TTC549 (cell line): ENCODE measurements at regions not wholly inside any gene's neighbourhood (a gene's known extent, or its start where the extent isn't known, plus 50 kb on each side); places are given as distances from the start of the nearest gene placed in this dataset.

Experiments used
- FAIRE-seq: peaks from 2 replicates; lab custom pipeline; 2012; peaks lifted over from hg19 to GRCh38; lab: Jason Lieb, UNC

DNA sequence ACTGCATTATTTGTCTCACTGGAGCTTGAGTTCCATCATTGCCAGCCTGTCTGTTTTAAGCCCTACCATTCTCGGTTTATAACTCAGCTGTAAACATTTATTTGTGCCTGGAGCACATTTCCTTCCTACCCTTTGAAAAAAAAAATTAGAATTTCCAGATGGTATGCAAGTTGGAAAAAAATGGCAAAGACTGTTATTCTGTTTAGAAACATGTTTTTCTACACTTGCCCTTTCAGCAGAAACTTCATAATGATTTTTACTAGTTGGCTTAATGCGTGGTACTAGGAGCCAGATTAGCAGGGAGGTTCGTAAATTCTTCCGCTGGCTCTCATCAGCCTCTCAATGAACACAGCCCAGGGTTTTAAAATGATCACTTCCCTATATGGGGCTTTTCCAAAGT lies 238.8 kb upstream of the WWC1 start:
- no peak for FAIRE-seq

DNA sequence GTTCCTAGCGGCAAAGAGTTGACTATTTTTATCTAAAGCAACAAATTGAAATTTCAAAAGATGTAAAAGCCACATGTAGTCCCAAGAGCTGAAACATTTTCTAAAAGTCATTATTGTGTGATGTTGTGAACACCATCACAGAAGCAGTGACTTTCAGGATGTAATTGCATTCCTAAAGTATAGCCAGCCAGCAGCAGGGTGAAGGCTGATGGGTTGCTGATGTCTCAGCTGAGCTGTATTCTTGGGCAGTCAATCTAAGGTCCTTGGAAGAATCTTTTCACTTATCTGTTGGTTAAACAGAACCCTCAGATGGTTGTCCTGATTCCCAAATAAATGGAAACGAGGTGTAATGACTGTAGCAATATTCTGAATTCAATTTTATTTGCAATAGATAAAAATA lies 237.4 kb upstream of the WWC1 start:
- no peak for FAIRE-seq

DNA sequence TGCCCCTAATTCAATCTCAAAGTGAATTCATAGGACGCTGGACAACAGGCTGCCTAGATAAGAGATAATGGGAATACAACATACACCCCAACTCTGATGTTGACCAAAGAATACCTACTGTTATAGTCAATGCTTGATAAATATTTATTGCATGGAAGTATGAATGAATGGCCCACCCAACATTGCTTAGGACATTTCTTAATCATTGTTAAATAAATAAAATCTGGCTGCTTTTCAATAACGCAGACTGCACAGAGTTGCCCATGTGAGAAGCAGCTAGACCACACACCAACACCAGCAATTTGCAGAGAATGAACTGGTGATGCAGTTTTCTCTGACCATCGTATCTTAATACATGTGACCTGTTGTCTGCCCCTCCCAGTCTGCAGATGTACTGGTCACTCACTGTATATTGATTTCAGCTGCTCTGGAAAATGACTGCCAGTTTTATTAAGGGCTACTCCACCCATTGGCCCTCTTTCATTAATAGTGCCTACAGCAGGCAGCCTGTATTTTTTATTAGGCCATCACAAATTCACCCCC lies 236.2 kb upstream of the WWC1 start:
- no peak for FAIRE-seq

DNA sequence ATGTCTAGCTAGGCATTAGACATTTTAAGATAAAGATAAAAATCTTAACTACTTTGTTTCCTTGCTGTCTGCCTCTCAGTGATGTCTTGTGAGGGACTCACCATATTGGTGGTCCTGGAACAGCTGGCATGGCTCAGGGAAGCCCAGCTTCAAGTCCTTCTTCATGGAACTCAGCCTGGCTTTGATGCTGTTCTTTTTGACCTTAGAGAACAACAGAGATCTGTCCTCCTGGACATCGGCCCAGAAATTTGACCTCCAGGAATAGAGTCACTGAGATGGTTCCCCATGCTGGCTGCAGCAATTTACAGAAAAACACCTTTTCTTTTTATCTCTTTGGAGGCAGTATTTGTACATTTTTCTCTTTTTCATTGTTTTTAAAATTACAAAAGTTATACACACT lies 235.5 kb upstream of the WWC1 start:
- FAIRE-seq = no peak

DNA sequence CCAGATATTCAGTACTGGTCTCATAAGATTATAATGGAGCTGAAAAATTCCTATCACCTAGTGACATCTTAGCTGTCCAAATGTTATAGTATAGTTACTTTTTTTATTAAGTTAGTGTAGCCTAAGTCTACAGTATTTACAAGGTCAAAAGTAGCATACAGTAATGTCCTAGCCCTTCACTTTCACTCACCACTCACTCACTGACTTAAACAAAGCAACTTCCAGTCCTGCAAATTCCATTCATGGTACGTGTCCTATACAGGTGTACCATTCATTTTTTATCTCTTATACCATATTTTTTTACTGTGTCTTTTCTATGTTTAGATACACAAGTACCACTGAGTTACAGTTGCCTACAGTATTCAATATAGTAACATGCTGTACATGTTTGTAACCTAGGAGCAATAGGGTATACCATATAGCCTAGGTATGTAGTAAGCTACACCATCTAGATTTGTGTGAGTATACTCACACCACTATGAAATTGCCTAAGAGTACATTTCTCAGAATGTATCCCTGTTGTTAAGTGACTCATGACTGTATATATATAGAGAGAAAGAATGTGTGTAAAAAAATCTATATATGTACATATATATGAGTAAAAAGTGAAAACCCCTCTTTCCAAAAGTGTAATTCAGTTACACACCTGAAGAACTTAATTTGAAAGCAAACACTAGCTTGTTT lies 234.8 kb upstream of the WWC1 start:
- no peak for FAIRE-seq

DNA sequence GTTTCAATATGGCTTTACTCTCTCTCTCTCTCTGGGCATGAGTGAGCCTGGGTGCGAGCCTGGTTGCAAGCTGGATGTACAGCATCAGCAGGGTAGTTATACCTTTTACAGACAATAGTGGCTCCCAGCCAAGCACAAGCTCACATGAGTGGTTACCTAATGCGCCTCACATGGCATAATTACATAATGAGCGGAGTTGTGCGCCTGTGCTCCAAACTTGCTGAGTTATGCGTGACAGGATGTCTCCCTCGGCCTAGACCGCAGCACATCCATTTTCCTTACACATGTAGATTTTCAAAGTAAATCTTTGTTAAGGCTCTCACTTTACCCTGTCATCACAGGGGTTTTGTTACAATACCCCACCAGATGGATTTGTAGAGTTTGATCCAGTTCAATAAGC lies 233.5 kb upstream of the WWC1 start:
- no peak for FAIRE-seq

DNA sequence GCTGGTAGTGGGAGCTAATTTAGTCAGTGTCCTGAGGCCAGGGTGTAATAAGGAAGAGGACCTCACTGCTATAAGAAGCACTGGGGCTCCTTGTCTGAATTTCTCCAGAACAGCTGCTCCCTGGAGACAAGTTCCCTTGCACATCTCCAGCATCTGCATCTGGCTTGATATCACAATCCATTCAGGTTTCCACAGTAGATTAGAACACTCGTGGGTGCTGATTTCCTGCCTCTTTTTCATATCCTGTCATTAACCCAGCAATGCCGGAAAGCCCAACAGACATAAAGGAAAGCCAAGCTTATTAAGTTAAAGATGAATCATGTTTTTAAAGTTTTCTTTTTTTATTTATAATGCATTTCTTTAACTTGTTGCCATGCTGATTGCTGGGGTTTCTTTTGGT lies 232.3 kb upstream of the WWC1 start:
- no peak for FAIRE-seq

DNA sequence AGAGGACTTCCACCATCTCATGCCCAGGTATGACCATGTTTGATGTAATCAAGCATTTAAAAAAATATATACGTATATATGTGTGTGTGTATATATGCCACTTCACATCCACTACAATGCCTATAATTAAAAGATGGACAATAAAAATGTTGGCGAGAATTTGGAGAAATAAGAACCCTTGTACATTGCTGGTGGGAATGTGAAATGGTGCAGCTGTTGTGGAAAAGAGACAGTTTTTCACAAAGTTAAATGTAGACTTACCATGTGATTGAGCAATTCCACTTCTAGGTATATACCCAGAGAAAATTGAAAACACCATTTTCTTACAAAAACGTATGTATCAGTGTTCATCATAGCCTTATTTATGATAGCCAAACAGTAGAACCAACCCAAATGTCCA lies 229.2 kb upstream of the WWC1 start:
- no peak for FAIRE-seq

DNA sequence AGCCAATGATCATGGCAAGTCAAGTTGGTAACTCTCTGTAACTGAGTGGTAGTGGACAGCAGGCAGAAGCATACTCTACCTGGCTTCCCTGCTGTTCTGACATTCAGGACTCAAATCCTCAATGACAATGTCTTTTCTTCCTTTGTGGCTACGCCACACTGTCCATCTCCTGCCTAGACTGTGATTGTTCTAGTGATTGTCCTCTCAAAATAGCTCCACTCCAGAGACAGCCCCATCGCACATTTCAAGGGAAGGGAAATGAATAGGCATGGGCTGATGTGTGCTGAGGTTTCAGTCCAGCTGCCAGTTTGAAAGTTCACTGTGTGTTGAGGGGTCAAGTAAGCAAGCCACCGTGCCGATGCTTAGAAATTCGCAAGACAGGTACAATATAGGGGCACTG lies 227.0 kb upstream of the WWC1 start:
- FAIRE-seq = no peak

DNA sequence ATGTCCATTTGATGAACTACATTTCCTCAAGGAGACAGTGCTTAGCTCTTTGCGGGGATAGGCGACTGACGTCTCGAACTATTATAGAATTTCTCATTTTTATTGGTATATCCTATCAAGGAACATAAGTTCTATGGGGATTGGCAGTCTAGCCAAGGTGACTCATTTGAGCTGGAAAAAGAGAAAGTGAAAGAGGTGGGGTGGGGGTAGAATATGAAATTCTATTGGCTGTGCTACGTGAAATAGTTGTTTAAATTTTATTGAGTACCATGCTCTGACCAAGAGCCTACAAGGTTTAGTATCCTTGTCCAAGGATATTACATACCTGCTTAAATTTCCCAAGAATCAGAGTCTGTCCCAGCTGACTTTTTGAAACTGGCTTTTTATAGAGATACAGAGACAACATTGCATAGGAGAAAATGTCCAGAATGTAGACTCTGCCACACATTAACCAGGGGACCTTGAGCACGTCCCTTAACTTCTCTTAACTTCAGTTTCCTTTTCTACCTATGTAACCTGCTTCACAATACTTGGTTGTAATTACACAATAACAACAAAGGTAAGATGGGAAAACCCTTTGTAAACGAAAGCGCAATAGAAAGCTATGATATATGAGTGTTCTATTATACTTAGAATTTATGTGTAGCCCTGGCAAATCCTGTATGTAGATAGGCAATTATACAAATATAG lies 226.4 kb upstream of the WWC1 start:
- FAIRE-seq = no peak

DNA sequence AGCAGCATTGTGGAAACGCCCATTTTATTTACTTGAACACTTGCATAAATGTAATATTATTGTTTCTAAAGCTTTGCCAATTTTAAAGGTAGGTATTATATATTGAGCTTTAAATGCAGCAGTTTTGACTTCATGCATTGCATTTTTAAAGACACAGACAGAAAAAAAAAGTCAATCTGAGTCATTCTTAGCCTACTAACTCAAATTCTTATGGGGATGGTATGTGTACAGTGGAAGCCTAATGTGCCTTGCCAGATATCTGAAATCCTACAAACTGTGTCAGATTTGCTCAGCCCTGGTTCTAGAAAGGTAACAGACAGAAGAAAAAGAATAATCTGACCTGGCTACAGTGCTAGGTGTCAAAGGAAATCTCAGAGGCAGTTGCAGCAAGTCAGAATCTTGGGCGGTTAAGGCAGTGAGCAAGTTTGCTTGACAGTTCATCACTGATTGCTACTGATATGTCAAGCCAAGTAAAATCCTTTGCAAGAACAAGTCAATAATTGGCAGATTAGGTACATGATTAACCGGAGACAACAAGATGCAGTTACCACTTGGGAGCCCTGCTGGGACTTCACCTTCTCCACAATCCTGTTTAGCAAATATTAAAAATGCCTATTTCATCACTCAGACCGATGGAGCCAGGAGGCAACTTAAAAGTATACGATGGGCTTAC lies 224.8 kb upstream of the WWC1 start:
- FAIRE-seq = no peak

DNA sequence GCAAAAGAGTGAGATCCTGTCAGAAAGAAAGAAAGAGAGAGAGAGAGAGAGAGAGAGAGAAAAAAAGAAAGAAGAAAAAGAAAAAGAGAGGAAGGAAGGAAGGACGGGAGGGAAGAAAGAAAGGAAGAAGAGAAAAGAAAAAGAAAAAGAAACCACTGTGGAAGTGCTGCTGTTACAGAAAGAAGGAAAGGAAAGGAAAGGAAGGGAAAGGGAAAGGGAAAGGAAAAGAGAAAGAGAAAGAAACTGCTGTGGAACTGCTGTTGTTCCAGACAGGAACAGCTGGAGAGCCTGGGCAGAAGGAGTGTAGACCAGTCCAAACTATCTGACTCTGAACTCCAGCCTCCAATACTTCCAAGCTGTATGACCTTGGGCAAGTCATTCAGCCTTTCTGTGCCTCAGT lies 220.7 kb upstream of the WWC1 start:
- FAIRE-seq = no peak

DNA sequence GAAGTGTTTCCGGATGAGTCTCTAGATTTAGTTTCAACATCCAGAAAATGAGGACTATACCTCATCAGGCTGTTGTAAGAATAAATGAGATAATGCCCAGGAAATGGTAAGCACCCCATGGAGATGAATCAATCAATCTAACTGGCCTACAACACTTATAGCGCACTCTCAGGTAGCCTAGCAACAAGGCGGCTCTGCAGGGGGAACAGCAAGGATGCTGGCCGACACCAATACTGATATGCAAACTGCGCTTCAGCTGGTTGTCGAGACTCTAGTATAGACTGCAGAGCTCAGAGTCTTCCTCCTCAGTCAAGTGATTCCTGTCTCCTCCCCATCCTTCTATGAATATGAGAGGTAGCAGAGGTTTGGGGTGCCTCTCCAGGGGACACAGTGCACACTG lies 218.8 kb upstream of the WWC1 start:
- FAIRE-seq = no peak

DNA sequence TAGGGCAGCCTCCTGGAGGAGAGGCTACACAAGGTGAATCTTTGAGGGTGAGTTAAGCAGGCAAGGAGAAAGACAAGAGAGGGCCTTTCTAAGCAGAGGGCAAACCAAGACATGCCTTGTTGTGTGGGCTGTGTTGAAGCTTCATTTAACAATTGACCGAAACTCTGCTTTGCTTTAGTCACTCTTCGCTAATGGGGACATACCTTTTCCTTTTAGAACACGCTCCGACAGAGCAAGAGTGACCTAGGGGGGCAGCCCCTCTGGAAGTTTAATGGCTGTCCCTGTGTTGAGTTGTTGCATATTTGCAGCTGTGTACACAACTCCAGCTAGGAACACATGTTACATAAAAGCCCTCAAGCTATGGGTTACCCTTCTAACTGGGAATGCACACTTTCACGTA lies 218.1 kb upstream of the WWC1 start:
- no peak for FAIRE-seq

DNA sequence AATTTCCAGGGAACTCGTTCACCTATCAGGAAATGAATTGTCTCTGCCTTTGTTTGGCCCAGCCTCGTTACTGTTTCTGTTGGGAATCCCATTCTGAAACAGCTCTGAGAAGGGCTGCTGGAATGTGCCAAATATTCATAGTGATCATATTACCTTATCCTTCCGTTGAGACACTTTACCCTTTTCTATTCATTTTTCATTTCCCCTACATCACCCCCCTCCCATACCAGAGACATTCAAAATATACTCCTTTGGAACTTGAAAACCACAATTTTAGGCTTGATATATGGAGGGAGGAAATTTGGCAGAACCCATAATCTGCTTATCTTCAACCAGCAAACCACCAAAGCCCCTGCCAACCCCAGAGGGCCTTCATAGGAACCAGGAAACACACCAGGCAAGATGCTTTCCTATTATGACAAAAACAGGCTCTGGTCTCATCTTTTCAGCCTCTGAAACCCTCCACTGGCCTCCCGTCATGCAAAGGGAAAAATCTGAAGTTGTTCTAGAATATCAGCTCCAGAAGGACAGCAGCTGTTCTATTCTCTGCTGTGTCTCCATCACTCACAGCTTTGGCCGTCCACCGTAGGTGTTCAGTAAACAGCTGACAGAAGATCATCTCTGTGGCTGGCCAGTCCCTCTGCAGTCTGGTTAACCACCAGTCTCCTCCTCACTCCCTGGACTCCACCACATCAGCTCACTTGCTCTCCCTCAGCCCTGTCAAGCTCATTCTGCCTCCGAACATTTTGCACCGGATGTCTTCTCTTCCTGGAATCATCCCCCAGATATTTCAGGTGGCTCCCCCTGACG lies 217.2 kb upstream of the WWC1 start:
- no peak for FAIRE-seq

DNA sequence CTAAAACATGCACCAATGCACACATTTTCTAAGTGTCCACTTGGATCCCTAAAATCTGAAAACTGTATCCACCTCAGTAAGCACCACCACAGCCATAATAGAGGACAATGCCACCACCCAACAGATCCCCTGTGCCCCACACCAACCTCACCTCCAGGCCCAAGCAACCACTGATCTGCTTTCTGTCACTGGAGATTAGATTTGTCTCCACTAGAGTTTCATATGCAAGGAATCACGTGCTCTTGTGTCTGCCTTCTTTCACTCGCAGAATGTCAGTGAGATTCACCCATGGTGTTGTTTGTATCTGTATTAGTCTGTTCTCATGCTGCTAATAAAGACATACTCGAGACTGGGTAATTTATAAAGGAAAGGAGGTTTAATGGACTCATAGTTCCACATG lies 216.1 kb upstream of the WWC1 start:
- no peak for FAIRE-seq

DNA sequence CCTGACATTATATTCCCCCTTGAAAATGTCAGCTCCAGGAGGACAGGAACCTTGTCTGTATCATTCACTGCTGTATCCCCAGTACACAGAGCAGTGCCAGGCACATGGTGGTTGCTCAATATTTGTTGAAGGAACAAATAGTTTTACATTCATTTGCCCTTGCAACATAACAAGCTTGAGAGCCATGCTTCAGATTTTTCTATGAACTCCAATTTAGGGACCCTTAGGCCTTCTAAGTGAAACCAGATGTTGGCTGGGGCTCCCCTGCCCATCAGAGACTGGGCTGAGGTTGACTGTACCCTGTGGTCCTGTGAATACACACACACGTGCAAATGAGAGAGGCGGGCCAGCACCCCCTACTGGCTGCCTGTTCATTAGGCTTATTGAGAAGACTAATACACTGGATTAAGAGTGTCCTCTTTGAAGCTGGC lies 214.9 kb upstream of the WWC1 start:
- no peak for FAIRE-seq

DNA sequence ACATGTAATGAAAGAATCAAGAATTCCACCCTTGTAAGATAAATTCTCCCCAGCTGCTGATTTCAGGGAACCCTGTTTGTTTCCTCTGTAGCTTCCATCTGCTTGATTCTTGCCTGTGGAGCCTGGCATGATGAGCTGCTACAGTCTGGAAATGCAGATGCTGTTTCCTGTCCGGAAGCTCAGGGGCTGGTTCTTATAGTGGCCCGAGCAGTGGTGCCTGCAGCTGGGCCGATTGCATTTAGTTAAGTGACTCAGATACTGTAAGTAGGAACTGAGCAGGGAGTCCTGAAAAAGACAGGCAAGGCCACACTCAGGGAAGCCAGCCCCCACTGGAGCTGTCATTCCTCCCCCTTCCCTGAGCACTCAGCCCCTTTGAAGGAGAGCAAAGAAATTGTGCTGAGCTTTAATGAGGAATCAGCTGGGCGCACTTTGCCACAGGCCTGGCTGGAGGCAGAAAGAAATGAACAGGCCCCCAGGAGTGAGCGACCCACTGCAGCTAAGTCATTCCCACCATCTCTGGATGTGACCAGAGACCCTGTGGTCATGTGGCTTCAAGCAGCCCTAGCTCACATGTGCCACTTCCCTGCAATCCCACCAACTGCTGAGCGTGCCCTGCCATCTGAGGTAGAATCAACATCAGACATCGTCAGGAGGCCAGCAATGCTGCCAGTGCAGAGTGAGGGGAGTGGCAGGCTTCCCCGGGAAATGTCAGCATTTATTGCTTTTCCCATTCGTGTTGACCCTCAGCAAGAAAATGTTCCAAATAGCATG lies 206.0 kb upstream of the WWC1 start:
- FAIRE-seq = no peak

DNA sequence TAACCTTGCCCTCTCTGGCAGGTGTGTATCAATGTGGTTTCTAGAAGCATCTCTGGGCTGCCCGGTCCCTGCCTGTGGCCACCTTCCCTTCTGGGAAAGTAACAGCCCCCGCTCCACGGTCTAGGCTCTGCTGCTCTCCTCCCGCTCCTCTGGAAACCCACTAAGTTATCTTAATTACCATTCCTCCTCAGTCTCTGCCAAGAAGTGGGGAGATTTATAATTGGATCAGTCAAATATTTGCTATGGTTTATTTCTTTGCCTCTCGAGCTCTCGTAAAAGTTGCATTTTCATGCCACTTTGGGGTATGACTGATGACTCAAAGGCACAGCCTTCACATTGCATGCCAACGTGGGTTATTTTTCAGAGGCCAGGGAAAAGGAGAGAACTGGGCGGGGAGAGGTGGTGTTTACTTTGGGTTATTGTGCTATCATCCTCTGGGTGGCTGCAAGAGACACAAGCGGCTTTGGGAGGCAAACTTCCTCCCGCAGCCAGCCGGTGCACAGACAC lies 205.3 kb upstream of the WWC1 start:
- no peak for FAIRE-seq

DNA sequence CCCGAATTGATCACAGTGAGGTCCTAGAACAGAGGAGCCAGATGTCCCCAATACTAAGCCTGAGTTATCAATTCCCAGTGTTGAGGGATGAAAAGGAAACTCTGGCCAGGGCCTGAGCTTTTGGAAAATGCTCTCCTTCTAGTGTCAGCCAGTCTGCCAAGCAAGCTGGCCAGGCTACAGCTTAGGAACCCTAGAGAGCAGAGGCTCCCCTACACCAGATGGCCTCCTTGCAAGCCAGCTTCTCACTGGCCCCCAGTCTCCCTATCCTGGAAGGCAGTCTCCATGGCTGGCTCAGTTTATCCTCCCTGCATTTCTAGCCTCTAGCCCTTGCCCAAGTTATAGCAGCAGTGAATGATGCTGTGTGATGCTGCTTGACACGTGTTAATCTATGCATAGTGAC lies 204.7 kb upstream of the WWC1 start:
- no peak for FAIRE-seq

DNA sequence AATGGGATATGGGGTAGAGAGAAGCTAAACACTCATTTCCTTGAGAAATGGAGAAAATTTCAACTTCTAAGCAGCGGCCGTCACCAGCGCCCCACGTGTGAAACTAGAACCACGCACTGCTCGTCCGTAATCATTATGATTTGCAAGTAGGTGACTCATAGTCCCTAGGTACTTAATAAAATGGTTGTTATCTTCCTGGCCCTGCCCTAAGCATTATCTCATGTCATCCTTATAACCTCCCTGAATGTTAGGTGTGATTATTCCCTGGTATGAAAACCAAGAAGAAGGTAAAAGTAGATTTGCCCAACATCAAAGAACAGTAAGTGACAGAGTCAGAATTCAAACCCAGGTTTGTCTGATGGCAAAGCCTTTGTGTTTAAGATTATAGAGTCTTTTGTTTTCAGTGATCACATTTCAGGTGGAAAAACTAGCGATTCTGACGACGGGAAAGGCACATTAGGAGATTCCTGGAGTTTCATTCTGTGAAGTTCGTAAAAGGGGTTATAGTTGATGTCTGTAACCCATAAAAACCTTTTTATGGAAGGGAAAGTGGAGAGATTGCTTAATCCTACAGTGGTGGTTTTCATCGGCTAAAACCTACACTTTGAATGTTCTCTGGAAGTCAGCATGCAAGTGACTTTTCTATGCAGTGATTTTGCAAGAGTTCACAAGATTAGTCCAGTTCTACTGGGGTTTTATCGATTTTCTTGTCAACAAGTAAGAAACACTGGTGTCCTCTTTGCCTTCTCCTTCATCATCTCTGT lies 202.9 kb upstream of the WWC1 start:
- no peak for FAIRE-seq
